NCI-H460 (cell line): ENCODE measurements at regions not wholly inside any gene's neighbourhood (a gene's known extent, or its start where the extent isn't known, plus 50 kb on each side); places are given as distances from the start of the nearest gene placed in this dataset.

ENCODE experiments used
- DNase-seq: peaks from one replicate; pipeline ENCODE4 v3.0.0-alpha.2; 2016; ENCODE audit warnings: low read depth; ENCODE audit errors: extremely low read depth

- DNase-seq, result no peak
These were observed 258.9 kb downstream of the METTL4 start for GRCh38 chr18:2312440-2312839.

- DNase-seq, result no peak
These were observed 258.0 kb downstream of the METTL4 start for GRCh38 chr18:2313332-2313731.

DNA sequence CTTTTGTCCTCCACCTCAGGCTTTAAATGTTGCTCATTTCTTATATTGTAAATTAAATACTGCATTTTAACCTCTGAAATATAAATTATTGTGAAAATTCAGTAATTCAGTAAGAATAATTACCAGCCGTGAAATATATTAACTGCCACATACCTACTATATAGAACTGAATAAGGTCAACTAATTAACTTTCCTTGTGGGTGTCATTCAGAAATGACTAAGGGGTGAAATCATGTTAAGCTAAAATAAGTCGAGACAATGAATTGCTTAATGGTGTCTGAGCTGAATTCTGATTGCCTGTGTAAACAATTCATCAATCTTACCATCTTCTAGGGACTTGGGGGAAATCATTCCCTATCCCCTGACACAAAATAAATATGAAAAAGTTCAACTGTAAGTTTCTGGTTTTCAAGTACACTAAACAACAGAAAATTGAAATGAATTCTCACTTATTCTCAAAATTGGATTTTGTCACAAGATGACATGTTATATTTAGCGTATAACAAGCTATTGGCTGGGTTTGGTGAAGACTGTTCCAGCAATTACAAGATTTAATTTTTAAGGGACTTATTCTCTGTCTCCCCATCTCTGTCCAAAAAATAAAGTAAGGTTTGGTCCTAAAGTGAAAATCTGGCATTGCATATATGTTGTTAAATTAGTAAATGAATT lies 255.1 kb downstream of the METTL4 start:
- no peak for DNase-seq

DNA sequence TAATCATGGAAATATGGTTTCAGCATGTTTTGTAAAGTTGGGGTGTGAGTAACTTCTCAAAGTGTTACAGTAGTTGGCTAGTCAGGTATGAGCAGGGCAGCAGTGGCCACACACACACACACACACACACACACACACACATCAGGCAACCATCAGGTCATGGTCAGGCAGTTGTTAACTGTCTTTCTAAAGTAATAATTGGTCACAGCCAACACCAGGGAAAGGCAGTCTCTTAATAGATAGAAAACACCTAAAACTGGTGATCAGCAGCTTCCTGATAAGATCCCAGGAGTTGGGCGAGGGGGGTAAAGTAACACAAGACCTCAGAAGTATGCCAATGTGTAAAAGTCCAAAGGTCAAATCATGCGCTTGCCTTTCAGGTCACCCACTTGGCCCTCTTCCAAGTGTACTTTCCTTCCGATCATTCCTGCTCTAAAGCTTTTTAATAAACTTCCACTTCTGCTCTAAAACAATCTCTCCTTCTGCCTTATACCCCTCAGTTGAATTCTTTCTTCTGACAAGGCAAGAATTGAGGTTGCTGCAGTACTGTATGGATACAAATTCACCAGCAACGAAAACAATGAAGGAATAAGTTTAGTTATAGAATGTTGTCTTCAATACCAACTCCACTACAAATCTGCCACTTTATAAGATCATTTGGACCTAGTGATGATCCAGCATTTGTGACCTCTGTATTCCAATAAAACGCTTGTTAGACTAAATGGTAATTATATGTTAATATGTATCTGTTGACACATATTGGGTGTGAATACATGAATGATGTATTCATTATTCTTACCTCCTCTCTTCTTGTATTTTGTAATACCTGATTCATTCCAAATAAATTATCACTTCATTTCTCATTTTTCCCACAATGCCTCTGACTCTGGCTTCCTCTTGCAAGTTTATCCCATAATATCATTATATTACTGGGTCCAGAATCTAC lies 254.3 kb downstream of the METTL4 start:
- DNase-seq, result no peak

DNA sequence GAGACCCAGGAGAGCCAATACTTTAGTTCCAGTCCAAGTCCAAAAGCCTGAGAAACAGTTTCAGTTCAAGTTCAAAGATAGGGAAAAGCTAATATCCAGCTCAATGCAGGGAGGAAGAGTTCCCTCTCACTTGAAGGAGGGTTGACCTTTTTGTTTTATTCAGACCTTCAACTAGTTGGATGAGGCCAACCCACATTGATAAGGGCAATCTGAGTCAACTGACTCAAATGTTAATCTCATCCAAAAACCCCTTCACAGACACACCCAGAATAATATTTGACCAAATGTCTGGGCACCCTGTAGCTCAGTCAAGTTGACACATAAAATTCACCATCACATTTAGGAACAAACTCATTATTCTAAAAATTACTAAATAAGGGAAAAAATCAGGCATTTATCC lies 246.8 kb downstream of the METTL4 start:
- DNase-seq, result no peak

GRCh38 chr18:2325308-2325849 lies 245.9 kb downstream of the METTL4 start:
- no peak for DNase-seq

- no peak for DNase-seq
These were observed 245.4 kb downstream of the METTL4 start for GRCh38 chr18:2325933-2326332.

DNA sequence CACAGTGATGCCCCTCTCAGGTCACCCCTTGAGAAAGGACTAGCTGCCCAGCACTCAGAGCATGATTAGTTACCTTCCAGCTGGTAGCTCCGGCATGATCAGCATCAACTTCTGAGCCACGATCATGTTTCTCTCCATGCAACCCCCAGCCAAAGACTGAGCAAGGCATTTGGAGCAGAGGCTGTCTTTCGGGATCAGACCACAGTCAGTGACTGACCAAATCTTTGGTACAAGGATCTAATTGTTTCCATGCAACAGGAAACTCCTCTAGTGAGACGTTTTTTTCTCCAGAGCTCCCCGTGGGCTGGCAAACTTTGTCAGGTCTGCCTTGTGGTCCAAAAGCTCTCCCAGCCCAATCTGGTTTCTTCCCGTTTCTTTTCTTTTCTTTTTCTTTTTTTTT lies 244.3 kb downstream of the METTL4 start:
- no peak for DNase-seq

- DNase-seq, result no peak
These were observed 240.5 kb downstream of the METTL4 start for GRCh38 chr18:2330764-2331163.

DNA sequence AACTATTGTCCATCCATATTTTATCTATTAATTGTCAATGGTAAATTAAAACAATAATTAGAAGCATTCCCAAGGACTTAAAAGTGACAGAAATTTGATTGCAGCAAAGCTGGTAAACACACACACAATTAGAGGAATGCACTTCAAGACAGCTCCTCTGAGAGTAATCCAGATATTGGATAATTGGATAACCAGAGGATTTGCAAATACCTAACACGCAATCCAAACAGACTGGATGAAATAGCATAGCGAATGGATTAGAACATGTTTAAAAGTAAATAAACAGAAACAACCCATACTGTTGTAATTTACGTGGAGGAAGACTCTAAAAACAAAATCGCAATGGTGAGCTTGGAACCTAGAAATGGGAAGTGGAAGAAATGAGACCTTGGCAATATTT lies 239.8 kb downstream of the METTL4 start:
- no peak for DNase-seq

GRCh38 chr18:2336690-2337392 lies 234.5 kb downstream of the METTL4 start:
- DNase-seq, result no peak

DNA sequence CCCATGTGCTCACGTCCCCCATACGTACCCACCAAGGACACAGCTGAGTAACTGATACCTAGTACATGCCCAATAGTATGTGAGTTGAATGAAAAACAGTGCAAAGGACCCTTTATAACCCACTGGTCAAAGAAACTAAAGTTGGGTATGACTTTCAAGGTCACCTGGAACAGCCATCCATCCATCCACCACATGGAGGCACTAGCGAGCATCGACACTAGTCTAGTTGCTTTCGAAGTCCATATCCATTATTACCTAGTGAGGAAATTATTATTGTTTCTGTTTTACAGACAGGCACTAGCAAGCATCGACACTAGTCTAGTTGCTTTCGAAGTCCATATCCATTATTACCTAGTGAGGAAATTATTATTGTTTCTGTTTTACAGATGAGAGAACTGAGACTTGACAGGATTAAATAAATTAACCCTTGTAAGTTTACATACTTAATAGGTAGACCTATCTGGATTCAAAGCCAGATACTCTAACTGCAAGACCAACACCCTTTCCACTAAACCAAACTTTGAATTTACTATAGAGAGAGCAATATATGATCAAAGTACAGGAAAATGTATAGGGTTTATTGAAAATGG lies 233.7 kb downstream of the METTL4 start:
- DNase-seq, result peak; percentile 2

DNA sequence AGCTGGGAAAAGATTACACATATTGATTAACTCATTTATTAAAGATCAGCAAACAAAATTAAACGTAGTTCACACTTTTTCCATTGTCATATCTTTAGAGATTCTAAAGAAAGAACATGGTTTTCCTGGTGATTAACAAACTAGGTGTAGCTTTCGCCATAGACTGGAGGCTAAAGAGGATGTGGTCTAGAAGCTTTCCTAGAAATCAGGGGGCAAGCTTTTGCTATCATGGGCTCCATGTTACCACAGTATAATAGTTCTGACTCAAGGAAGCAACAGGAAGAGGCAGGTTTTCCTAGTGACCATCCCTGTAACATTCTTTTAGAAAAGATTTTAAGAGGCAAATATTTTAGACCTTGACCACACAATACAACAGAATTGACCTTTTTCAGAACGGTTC lies 232.7 kb downstream of the METTL4 start:
- DNase-seq, result no peak

DNA sequence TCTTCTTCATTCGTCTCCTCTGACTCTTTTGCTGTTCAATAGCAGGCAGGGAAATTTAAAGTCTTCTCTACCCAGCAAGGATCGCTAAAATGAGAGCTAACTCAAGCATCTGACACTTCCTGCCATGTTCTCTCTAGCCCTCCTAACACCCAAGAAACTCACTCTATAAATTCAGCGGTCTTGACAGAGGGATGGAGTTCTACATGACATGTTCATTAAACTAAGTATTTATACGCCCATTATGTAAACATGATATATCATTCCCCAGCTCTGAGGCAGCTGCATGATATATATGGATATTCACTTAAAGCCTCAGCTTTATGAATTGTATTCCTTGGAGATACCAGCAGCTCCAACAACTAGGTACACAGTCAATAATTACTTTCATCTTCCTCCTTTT lies 231.0 kb downstream of the METTL4 start:
- no peak for DNase-seq

- no peak for DNase-seq
These were observed 223.3 kb downstream of the METTL4 start for GRCh38 chr18:2348003-2348402.

DNA sequence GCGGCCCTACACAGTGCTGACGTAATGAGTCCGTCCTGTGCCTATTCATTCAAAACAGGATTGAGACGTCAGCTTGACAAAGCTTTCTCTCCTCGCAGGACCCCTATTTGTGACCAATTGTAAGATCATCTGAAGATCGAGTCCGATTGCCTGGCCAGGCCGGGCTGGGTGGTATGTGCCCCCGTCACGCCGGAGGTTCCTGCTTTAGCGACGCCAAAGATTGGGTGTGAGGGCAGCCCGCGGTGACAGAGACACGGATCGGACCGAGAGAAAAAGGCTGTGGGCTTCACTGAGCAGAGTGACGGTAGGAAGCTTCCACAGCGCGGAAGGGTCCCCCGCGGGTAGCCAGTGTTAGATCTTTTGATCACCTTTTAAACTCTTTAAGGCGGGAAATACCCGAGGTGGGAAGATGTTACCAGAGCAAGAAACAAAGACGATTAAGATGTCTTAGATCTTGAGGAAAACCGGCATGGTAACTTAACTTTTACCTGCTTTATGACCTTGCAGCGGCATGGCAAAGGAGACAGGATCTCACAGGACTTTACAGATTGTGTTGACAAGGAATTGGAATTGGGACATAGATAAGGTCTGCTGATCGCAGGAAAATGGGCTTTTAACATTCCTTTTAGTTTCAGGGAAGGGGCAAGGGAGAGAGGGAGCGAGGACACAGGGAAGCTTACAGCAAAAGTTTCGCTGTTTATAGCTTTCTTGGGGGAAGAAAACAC lies 220.0 kb downstream of the METTL4 start:
- DNase-seq, result no peak

- no peak for DNase-seq
These were observed 217.0 kb downstream of the METTL4 start for GRCh38 chr18:2354292-2354691.

- no peak for DNase-seq
These were observed 214.4 kb downstream of the METTL4 start for GRCh38 chr18:2356906-2357305.

DNA sequence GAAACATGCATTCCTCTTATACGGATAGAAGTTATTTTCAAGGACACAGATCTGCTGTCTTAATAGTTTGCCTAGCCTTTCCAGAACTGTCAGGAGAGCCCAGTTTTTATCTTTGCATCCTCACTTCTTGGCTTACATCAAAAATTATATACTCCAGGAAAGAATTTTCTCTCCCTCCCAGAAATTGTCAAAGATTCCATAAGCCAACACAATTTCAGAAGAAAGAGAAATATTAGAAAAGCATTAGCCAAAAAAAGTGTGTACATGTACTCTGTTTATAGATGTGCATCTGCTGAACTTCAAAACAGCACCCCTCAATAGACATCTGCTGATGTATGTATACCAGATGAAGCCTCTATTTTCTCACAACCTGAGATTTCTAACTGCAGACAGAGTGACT lies 210.4 kb downstream of the METTL4 start:
- DNase-seq, result no peak

- no peak for DNase-seq
These were observed 203.2 kb downstream of the METTL4 start for GRCh38 chr18:2368102-2368501.
